Right ventricle myocardium superior (tissue), 1 donor: ENCODE measurements at regions not wholly inside any gene's neighbourhood (a gene's known extent, or its start where the extent isn't known, plus 50 kb on each side); places are given as distances from the start of the nearest gene placed in this dataset.

Experiments
- ATAC-seq: fragments of 200-7000 bp; cut with Tn5 transposase; one replicate; pipeline ENCODE4 v1.9.1; 2020; ENCODE audit warnings: mild to moderate bottlenecking; ENCODE audit not compliant: poor library complexity
- DNase-seq: peaks from one replicate; pipeline ENCODE4 v3.0.0-alpha.2; 2020
- intact Hi-C: fragments of 100-400 bp; cut with DNase I; formaldehyde crosslinking; loops from one replicate; pipeline ENCODE4 v1.11.2; 2022
- donor health status: DM: no; HTN: yes; CAD: no; lungs with severe emphysema.

- no peak for ATAC-seq
- intact Hi-C loops: no loop called here
- DNase-seq: no peak
These were observed 620.5 kb downstream of the CDY2B start for GRCh38 chrY:17259497-17259896.

GRCh38 chrY:17238406-17238805 is 641.6 kb downstream of the CDY2B start:
- DNase-seq (no peak), ATAC-seq (no peak)
- intact Hi-C loops: no loop called here

- intact Hi-C loops: no loop called here
- ATAC-seq (no peak), DNase-seq (no peak)
These were observed 644.3 kb downstream of the CDY2B start for GRCh38 chrY:17235769-17236168.

DNA sequence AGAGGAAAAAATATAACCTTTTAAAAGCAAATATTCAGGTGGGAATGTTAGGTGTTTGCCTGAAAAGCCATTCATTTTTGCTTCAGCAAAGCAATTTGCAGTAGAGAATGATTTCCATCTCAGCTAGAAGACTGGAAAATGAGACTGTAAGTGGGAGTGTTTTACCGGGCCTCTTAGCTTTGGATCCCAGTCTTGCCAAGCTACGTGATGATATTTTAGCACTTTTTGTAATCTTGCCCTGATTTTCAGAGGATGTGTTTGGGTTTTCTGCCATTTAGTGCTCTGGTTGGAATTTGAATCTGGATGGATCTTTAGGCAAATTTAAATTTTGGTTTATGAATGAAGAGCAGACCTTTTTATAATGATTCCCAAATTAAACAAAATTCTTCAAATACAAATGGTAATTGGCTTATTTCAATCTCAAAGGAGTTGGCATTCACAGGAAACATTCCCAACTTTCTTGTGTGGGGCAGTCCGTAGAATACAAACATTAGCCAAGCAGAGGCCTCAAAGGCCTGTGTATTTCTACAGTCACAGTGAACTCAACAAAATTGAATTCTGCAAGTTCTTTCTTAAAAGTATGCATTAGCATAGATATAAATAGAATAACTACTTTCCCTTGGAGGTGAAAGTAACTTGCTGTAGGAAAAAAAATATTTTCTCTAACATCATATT is 646.4 kb downstream of the CDY2B start:
- ATAC-seq (no peak), DNase-seq (no peak)
- intact Hi-C loops: no loop called here

DNA sequence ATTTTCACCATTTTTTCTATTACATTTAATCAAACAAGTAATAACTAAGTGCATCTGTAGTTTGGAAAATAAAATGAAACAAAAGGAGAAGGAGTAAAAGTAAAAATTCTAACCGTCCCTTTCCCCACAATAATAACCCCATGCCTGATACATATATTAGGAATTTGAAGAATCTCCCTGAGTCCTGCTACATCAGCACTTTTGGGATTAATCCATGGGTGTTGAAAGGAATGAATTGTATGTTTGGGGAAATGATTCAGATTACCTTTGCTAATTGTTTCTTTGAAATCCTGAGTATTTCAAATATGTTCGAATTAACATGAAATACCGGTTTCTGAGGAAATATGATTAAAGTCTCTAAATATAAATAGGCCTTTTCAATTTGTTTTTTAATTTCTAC is 648.0 kb downstream of the CDY2B start:
- ATAC-seq: no peak
- intact Hi-C loops: no loop called here
- no peak for DNase-seq

DNA sequence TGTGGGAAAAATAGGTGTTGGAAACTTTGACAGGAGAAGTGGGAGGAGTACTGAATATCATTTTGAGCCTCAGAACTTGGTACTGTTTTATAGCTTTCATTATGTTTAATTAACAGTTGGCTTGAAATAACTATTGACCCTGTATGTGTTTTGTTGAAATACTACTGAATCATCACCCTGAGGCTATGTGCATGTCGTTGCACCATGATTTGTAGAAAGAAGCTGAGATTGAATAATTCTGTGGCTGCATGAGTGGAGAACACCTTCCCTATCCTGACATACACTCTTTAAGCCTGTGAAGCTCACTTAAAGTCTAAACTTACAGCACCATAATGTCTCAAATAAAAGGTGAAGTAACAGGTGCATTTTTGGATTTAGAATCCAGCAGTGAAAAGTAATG is 656.5 kb downstream of the CDY2B start:
- intact Hi-C loops: no loop called here
- DNase-seq: no peak
- ATAC-seq: no peak

- ATAC-seq (no peak), DNase-seq (no peak)
- intact Hi-C loops: no loop called here
These were observed 677.6 kb downstream of the CDY2B start for GRCh38 chrY:17202395-17202794.

DNA sequence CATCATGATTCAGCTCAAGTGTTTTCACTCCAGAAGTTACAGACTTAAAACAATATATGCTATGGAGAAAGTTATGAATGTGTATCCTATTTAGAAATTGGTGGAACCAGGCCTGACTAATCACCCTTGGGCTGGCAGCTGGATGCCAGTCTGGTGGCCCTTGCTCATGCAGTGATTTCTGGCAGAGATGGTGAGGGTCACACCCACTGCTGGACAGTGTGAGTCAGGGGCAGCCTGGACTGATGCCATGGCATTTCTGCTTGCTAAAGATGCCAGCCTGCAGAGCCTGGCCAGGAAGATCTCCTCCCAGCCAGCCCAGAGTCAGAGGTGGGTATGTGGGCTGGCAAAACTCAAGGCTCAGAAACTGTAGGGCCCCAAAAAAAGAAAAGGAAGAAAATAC is 695.7 kb downstream of the CDY2B start:
- DNase-seq (no peak), ATAC-seq (no peak)
- intact Hi-C loops: no loop called here

GRCh38 chrY:17166881-17167280 is 713.1 kb downstream of the CDY2B start:
- ATAC-seq: no peak
- no peak for DNase-seq
- intact Hi-C loops: no loop called here

GRCh38 chrY:17122166-17122565 is 757.9 kb downstream of the CDY2B start:
- intact Hi-C loops: no loop called here
- ATAC-seq: no peak

GRCh38 chrY:17085303-17085702 is 794.7 kb downstream of the CDY2B start:
- intact Hi-C loops: no loop called here
- DNase-seq: no peak
- ATAC-seq: no peak

More at GRCh38 chrY:17122166-17122565, 757.9 kb downstream of the CDY2B start:
- DNase-seq: no peak

DNA sequence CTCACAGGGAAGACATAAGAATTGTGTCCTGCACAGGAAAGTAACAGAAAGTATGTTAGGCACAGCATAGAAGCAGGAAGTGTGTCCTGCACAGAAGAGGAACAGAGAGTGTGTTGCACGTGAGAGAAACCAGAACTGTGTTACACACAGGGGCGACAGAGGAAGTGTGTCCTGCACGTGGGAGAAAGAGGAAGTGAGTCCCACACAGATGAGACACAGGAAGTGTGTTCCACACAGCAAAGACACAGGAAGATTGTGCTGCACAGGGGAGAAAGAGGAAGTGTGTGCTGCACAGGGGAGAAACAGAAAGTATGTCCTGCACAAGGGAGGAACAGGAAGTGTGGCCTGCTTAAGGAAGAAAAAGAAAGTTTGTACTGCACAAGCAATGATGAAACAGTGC is 800.1 kb downstream of the CDY2B start:
- intact Hi-C loops: no loop called here
- no peak for DNase-seq
- no peak for ATAC-seq

- ATAC-seq: no peak
- intact Hi-C loops: no loop called here
- DNase-seq: no peak
These were observed 812.7 kb downstream of the CDY2B start for GRCh38 chrY:17067307-17067706.

- ATAC-seq (no peak), DNase-seq (no peak)
- intact Hi-C loops: no loop called here
These were observed 827.0 kb downstream of the CDY2B start for GRCh38 chrY:17053041-17053440.

DNA sequence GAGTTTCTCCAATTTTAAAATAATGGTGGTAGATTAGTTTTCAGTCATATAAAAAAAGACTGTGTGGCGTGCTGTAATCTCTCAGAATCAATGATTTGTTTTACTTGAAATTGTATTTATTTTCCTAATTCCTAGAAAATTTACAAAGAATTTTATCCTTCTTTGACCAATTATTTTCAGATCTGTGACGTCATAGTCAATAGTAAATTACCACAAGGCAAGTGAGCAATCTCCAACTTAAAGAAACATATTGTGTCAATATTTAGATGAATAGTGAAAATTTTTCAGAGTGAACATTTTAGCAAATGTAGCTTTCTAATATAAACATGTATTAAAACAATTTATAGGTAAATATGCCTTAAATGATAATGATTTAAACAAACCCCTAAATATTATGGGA is 829.6 kb downstream of the CDY2B start:
- no peak for ATAC-seq
- no peak for DNase-seq
- intact Hi-C loops: no loop called here

DNA sequence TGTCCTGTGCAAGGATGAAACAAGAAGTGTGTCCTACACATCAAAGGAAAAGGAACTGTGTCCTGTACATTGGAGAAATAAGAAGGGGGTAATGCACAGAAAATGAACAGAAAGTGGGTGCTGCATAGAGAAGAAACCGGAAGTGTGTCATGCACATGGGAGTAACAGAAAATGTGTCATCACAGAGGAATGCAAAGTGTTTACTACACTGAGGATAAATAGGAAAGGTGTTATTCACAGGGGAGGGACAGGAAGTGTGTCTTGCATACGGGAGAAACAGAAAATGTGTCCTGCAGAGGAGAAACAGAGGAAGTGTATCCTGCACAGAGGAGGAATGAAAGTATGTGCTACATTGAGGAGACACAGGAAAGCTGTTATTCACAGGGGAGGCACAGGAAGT is 834.9 kb downstream of the CDY2B start:
- intact Hi-C loops: no loop called here
- DNase-seq (no peak), ATAC-seq (no peak)

DNA sequence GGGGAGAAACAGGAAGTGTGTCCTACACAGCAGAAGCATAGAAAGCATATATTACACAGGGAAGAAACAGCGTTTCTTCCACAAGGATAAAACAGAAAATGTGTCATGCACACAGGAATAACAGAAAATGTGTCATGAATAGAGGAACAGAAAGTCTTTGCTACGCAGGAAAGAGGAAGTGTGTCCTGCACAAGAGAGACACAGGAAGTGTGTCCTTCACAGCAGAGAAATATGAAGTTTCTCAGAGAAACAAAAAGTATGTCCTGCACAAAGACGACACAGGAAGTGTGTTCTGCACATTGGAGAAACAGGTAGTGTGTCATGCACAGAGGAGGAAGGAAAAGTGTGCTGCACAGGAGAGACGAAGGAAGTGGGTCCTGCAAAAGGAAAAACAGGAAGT is 835.3 kb downstream of the CDY2B start:
- intact Hi-C loops: no loop called here
- ATAC-seq: no peak
- DNase-seq: no peak

DNA sequence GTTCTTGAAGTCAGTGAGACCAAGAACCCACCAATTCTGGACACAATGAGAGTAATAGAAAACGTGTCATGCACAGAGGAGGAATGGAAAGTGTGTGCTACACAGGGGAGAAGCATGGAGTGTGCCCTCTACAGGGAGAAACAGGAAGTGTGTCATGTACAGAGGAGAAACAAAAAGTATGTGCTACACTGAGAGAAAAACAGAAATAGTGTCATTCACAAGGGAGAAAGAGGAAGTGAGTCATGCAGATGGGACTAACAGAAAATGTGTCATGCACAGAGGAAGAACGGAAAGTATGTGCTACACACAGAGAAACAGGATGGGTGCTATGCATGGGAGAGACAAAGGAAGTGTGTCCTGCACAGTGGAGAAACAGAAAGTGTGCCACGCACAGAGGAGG is 835.7 kb downstream of the CDY2B start:
- intact Hi-C loops: no loop called here
- ATAC-seq (no peak), DNase-seq (no peak)

GRCh38 chrY:17038439-17038838 is 841.6 kb downstream of the CDY2B start:
- no peak for DNase-seq
- no peak for ATAC-seq
- intact Hi-C loops: no loop called here

DNA sequence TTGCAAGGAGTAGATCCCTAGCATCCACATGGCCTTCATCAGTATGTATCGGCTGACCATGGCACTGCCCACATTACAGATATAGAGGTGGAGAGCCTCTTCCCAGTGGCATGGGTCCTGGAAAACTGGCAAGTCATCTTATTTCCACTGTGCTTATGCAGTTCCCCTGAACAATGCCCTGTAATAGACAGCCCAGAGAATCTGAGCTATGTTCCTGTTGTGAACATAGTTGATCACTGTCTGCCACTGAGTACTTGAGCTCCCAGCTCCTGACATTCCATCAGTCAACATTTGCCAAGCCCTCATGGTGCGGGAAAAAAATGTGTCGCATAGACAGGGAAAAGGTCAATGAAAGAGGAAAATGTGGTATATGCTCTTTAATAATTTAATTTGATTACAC is 861.9 kb downstream of the CDY2B start:
- DNase-seq: no peak
- ATAC-seq: peak; percentile 36
- intact Hi-C loops: no loop called here

- ATAC-seq: no peak
- intact Hi-C loops: no loop called here
- no peak for DNase-seq
These were observed 886.5 kb downstream of the CDY2B start for GRCh38 chrY:16993551-16993950.
